ENCODE measurements at regions not wholly inside any gene's neighbourhood (a gene's known extent, or its start where the extent isn't known, plus 50 kb on each side); places are given as distances from the start of the nearest gene placed in this dataset.

- no peak for TF ChIP-seq POLR2A (IDR thresholded peaks at IDR 0.05)
- TF ChIP-seq, protein P1, sequence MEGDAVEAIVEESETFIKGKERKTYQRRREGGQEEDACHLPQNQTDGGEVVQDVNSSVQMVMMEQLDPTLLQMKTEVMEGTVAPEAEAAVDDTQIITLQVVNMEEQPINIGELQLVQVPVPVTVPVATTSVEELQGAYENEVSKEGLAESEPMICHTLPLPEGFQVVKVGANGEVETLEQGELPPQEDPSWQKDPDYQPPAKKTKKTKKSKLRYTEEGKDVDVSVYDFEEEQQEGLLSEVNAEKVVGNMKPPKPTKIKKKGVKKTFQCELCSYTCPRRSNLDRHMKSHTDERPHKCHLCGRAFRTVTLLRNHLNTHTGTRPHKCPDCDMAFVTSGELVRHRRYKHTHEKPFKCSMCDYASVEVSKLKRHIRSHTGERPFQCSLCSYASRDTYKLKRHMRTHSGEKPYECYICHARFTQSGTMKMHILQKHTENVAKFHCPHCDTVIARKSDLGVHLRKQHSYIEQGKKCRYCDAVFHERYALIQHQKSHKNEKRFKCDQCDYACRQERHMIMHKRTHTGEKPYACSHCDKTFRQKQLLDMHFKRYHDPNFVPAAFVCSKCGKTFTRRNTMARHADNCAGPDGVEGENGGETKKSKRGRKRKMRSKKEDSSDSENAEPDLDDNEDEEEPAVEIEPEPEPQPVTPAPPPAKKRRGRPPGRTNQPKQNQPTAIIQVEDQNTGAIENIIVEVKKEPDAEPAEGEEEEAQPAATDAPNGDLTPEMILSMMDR (IDR thresholded peaks at IDR 0.05): no peak
- no peak overlapping the region for H3K27ac ChIP-seq
- H3K4me3 ChIP-seq: no peak overlapping the region
- no peaks in the 10 kb centered on the region for H3K9me3 ChIP-seq
- H3K36me3 ChIP-seq: no peaks in the 10 kb centered on the region
- no peaks in the 10 kb centered on the region for H3K4me1 ChIP-seq
- no peaks in the 10 kb centered on the region for H3K27me3 ChIP-seq
- no peak for DNase-seq
Observed at GRCh38 chr16:8489580-8489979, 100.7 kb downstream of the TMEM114 start.

DNA sequence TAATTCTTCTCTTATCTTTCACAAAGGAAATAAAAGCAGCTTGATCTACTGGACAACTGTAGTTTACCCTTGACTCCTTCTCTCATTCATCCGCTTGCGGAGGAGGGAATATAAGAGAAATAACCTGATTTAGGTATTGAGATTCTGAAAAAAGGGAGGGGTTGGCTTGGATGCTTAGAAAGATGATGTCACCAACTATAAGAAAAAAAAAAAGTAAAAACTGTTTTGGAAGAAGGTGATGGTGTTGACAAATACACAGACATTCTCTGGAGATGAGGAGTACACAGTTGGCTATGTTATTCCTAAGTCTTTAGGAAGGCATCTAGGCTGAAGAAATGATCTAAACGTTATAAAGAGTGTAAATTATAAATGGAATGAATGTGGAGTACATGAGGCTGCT, 103.3 kb downstream of the TMEM114 start:
- H3K27ac ChIP-seq: no peak overlapping the region

GRCh38 chr16:8483396-8483795, 106.9 kb downstream of the TMEM114 start:
- H3K4me1 ChIP-seq: no peaks in the 10 kb centered on the region
- H3K27ac ChIP-seq: no peak overlapping the region
- H3K36me3 ChIP-seq: no peaks in the 10 kb centered on the region
- no peak for TF ChIP-seq POLR2A (IDR thresholded peaks at IDR 0.05)
- TF ChIP-seq, protein P1 (IDR thresholded peaks at IDR 0.05): no peak
- no peak overlapping the region for H3K4me3 ChIP-seq
- H3K9me3 ChIP-seq: no peaks in the 10 kb centered on the region
- no peaks in the 10 kb centered on the region for H3K27me3 ChIP-seq
- DNase-seq: no peak

More for the DNA sequence above, 103.3 kb downstream of the TMEM114 start:
- Histone ChIP-seq H3K27me3 (no peaks in the 10 kb centered on the region), H3K4me3 (no peak overlapping the region), H3K36me3 (no peaks in the 10 kb centered on the region), H3K9me3 (no peaks in the 10 kb centered on the region), H3K4me1 (no peaks in the 10 kb centered on the region)
- DNase-seq: no peak
- no peak for TF ChIP-seq POLR2A (IDR thresholded peaks at IDR 0.05)
- TF ChIP-seq, protein P1 (IDR thresholded peaks at IDR 0.05): no peak

- no peak for DNase-seq
- H3K4me3 ChIP-seq: no peak overlapping the region
- H3K9me3 ChIP-seq: no peaks in the 10 kb centered on the region
- no peaks in the 10 kb centered on the region for H3K36me3 ChIP-seq
- no peak overlapping the region for H3K27ac ChIP-seq
- TF ChIP-seq, protein P1 (IDR thresholded peaks at IDR 0.05): no peak
- H3K27me3 ChIP-seq: no peaks in the 10 kb centered on the region
- no peaks in the 10 kb centered on the region for H3K4me1 ChIP-seq
Observed at GRCh38 chr16:8481810-8482209, 108.5 kb downstream of the TMEM114 start.

DNA sequence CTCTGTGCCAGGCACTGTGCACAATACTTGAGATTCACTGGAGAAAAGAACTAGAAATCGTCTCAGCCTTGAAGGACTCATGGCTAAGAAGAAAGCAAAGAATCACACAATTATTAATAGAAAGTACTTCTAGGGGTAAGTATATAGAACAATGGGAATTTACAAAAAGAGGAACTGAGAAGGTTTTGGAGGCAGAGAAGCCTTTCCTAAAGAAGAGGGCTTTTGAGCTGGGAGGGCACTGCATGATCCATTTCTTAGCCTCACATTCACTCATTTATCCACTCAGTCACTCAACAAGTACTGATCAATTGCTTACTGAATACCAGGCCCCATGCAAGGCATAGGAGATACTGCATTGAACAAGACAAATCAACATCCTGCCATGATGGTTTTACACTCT, 113.5 kb downstream of the TMEM114 start:
- no peaks in the 10 kb centered on the region for H3K9me3 ChIP-seq
- no peaks in the 10 kb centered on the region for H3K4me1 ChIP-seq
- no peaks in the 10 kb centered on the region for H3K27me3 ChIP-seq
- H3K36me3 ChIP-seq: no peaks in the 10 kb centered on the region
- DNase-seq: no peak
- H3K27ac ChIP-seq: no peak overlapping the region
- TF ChIP-seq POLR2A (IDR thresholded peaks at IDR 0.05): no peak
- TF ChIP-seq, protein P1 (IDR thresholded peaks at IDR 0.05): no peak
- no peak overlapping the region for H3K4me3 ChIP-seq

DNA sequence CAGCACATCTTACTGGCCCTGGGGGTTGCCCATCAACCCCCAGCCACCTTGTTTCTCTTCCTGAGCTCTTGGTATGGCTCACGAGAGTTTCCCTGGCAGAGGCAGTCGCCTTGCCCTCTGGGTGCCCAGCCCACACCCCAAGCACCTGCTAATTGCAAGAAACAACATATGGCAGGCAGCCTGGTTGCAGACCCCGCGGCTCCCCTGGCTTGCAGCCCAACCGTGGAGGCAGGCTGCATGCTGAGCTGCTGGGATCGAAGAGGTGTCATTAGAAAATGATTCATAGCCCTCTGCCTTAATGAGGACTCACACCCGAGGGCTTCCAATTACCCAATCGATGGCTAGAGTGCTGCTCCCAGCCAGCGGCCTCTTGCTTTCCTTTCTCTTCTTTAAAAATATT, 115.7 kb downstream of the TMEM114 start:
- H3K4me1 ChIP-seq: no peaks in the 10 kb centered on the region
- H3K4me3 ChIP-seq: no peak overlapping the region
- no peaks in the 10 kb centered on the region for H3K36me3 ChIP-seq
- TF ChIP-seq POLR2A (IDR thresholded peaks at IDR 0.05): no peak
- TF ChIP-seq, protein P1 (IDR thresholded peaks at IDR 0.05): no peak
- H3K27ac ChIP-seq: no peak overlapping the region
- no peaks in the 10 kb centered on the region for H3K9me3 ChIP-seq
- peak in 1 of 3 donors; percentile 51 for DNase-seq
- H3K27me3 ChIP-seq: no peaks in the 10 kb centered on the region
